Dedifferentiated amniotic fluid mesenchymal stem cell (primary cell): ENCODE measurements at regions not wholly inside any gene's neighbourhood (a gene's known extent, or its start where the extent isn't known, plus 50 kb on each side); places are given as distances from the start of the nearest gene placed in this dataset.
"Not testable (repeated sequence)": the region's sequence is repeated elsewhere in the genome, so short reads cannot be mapped to it uniquely, and the experiment has no call there.

ENCODE experiments used
- DNase-seq: peaks from one replicate; pipeline ENCODE4 v3.0.0-alpha.2; 2016; ENCODE audit errors: extremely low spot score

- DNase-seq: no peak
Observed at GRCh38 chr18:73119574-73119973, 251.8 kb upstream of the NETO1 start.

- DNase-seq: peak; percentile 54
Observed at GRCh38 chr18:73118121-73118816, 250.5 kb upstream of the NETO1 start.

DNA sequence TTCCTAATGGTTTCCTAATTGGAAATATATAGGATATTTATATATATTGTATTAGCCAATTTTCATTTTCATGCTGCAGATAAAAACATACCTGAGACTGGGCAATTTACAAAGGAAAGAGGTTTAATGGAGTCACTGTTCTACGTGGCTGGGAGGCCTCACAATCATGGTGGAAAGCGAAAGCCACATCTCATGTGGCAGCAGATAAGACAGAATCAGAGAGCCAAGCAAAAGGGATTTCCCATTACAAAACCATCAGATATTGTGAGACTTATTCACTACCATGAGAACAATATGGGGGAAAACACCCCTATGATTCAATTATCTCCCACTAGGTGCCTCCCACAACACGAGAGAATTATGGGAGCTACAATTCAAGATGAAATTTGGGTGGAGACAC, 242.5 kb upstream of the NETO1 start:
- DNase-seq: no peak

- no peak for DNase-seq
Observed at GRCh38 chr18:73101977-73102376, 234.2 kb upstream of the NETO1 start.

DNA sequence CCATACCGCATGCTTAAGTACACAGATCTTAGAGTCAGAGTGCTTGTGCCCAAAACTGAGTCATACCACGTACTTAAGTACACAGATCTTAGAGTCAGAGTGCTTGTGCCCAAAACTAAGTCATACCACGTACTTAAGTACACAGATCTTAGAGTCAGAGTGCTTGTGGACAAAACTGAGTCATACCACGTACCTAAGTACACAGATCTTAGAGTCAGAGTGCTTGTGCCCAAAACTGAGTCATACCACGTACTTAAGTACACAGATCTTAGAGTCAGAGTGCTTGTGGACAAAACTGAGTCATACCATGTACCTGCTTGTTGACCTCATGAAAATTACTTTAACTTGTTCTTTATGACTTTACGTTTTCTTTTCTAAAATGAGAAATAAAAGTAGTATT, 233.7 kb upstream of the NETO1 start:
- DNase-seq: not testable (repeated sequence)

GRCh38 chr18:73099759-73100158, 232.0 kb upstream of the NETO1 start:
- no peak for DNase-seq

- no peak for DNase-seq
Observed at GRCh38 chr18:73093687-73094250, 226.0 kb upstream of the NETO1 start.

- DNase-seq: no peak
Observed at GRCh38 chr18:73088445-73088844, 220.7 kb upstream of the NETO1 start.

GRCh38 chr18:73087282-73087977, 219.6 kb upstream of the NETO1 start:
- no peak for DNase-seq

GRCh38 chr18:73079920-73080319, 212.1 kb upstream of the NETO1 start:
- no peak for DNase-seq

DNA sequence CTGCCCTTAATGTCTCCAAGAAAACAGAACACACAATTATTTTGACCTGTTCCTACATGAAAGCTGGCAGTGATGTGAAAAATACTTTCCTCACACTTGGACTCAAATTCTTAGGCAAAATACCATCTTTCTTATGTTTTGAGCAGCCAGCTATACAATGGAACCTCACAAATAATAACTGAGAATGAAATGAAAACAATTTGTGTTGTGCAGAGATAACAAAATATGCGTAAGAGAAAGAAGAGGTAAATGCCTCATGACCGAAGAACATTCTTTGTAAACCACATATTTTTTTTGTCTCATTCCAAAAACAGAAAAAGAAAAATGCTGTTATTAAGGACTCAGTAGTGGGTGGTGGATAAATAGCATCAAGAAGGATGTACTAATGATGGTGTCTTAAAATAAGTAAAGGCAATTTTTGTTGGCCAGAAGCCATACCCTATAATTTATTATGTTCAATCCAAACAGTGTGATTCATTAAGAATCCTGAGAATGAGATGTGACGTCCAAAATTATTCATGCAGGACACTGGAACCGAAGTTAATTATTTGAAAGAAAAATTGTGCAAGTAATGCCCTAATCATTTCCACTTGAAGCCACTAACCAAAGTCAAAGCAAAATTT, 193.0 kb upstream of the NETO1 start:
- DNase-seq: no peak

GRCh38 chr18:73059280-73059679, 191.5 kb upstream of the NETO1 start:
- DNase-seq: no peak

DNA sequence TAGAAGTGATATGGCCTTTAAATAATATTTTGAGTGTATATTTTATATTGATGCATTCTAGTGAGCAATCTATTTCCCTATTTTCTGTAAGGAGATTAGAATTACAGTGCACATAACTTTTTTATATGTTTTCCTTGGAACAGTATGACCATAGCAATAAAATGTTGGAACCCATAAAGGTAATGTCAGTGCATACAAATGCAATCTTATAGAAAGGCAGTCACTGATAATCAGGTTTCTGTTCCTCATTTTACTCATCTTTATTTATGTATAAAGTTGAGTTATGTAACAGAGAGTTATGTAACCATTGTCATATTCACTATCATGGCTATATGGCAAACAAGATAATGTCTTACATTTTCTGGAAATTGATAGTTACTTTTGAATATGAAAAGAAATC, 179.9 kb upstream of the NETO1 start:
- DNase-seq: no peak

GRCh38 chr18:73045037-73045436, 177.2 kb upstream of the NETO1 start:
- no peak for DNase-seq

GRCh38 chr18:73043611-73044010, 175.8 kb upstream of the NETO1 start:
- no peak for DNase-seq

DNA sequence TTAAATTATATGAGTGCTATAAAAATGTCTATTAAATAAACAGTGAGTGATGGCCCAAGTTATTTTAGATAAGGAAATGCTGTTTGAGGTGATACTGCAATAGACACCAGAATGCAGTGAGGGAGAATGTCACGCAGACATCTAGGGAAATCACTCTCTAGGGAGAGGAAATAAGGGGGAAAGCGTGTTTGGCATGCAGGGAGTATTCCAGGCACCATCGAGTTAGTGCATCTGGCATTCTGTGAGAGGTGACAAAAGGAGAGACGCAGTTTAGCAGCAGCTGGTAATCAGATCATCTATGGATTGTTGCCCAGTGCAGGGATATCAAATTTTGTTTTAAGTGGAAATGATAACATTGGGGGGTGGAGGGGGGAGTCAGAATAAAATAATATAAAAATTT, 175.4 kb upstream of the NETO1 start:
- no peak for DNase-seq

DNA sequence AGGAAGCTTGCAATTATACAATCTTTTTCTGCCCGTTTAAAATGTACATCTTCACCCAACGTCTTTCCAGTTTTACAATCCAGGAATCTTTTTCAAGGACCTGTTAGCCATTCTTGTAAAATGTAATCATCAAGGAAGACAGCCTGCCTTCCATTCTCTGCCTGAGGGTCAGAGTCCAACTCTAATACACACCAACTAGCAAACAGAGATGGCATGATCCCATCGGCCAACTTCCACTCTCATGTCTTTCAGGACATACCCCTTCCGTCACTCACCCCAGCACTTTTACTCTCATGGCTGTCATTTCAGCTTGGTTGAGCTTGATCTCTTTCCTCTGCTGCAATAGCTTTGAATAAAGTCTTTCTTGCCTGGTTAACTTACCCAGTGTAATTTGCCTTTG, 172.5 kb upstream of the NETO1 start:
- DNase-seq: no peak

DNA sequence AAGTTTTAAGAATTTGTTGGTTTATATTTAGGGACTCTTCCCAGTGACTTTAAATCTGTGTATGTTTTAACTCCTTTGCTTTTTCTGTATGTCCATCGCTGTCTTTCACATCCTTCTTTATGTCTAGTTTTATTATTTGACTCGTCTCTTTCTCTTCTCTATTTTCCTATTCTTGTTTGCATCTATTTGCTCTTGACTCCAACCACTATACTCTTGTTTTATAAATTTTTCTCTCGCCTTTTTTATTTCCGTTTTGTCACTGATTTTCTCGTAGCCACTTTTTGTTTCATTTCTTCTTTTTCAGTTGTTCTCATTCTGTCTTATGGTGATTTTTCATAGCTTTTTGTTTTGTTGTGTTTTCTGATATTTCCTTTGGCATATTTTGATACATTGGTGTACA, 170.5 kb upstream of the NETO1 start:
- DNase-seq: no peak

DNA sequence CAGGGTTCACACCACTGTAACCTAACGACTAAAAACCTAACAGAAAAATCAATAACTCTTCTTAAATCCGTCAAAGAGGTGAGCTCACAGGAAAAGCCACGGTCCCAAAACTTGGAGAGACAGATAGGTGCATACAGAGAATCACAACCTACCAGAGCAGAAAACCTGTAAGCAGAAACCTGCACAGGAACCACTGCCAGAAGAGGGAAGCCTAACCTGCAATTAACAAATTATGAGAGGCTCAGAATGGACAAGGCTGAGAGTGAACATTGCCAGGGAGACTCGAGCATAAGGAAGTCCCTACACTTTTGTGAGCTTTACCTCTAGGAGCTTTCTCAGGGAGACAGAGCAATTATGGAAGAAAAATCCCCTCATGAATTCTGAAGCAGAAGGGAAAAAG, 156.2 kb upstream of the NETO1 start:
- no peak for DNase-seq

GRCh38 chr18:73009691-73010090, 141.9 kb upstream of the NETO1 start:
- DNase-seq: no peak

GRCh38 chr18:73007915-73008308, 140.1 kb upstream of the NETO1 start:
- DNase-seq: no peak

- no peak for DNase-seq
Observed at GRCh38 chr18:73007195-73007914, 139.6 kb upstream of the NETO1 start.
